Upper lobe of right lung (tissue), 1 donor: ENCODE measurements at regions not wholly inside any gene's neighbourhood (a gene's known extent, or its start where the extent isn't known, plus 50 kb on each side); places are given as distances from the start of the nearest gene placed in this dataset.

ENCODE experiments used
- ATAC-seq: fragments of 200-7000 bp; cut with Tn5 transposase; one replicate; pipeline ENCODE4 v1.9.1; 2020; ENCODE audit warnings: mild to moderate bottlenecking, moderate library complexity
- DNase-seq: peaks from one replicate; pipeline ENCODE4 v3.0.0-alpha.2; 2020
- H3K27ac ChIP-seq: fragments of 200-600 bp; one replicate; pipeline ENCODE4 v1.8.0; 2022
- H3K27me3 ChIP-seq: fragments of 200-600 bp; one replicate; pipeline ENCODE4 v1.8.0; 2022; ENCODE audit warnings: mild to moderate bottlenecking
- H3K36me3 ChIP-seq: fragments of 200-600 bp; one replicate; pipeline ENCODE4 v1.8.0; 2022
- H3K4me1 ChIP-seq: fragments of 200-600 bp; one replicate; pipeline ENCODE4 v1.8.0; 2022
- H3K4me3 ChIP-seq: fragments of 200-600 bp; one replicate; pipeline ENCODE4 v1.8.0; 2022; ENCODE audit warnings: mild to moderate bottlenecking
- H3K9me3 ChIP-seq: fragments of 200-600 bp; one replicate; pipeline ENCODE4 v1.8.0; 2022
- intact Hi-C: fragments of 100-400 bp; cut with DNase I; formaldehyde crosslinking; loops from one replicate; pipeline ENCODE4 v1.11.0; 2022
- TF ChIP-seq, protein P1 (sequence below): fragments of 200-600 bp; IDR thresholded peaks from one replicate; pipeline ENCODE4 v1.8.0; 2022; ENCODE audit warnings: antibody characterized with exemption
- donor health status: DM: no; HTN: yes; CAD: no; lungs with severe emphysema.

GRCh38 chr7:153444641-153445040 lies 607.6 kb upstream of the DPP6 start:
- ATAC-seq (no peak), DNase-seq (no peak)
- TF ChIP-seq, protein P1, sequence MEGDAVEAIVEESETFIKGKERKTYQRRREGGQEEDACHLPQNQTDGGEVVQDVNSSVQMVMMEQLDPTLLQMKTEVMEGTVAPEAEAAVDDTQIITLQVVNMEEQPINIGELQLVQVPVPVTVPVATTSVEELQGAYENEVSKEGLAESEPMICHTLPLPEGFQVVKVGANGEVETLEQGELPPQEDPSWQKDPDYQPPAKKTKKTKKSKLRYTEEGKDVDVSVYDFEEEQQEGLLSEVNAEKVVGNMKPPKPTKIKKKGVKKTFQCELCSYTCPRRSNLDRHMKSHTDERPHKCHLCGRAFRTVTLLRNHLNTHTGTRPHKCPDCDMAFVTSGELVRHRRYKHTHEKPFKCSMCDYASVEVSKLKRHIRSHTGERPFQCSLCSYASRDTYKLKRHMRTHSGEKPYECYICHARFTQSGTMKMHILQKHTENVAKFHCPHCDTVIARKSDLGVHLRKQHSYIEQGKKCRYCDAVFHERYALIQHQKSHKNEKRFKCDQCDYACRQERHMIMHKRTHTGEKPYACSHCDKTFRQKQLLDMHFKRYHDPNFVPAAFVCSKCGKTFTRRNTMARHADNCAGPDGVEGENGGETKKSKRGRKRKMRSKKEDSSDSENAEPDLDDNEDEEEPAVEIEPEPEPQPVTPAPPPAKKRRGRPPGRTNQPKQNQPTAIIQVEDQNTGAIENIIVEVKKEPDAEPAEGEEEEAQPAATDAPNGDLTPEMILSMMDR = no peak
- H3K9me3 ChIP-seq = no peaks in the 10 kb centered on the region
- H3K27me3 ChIP-seq = no peaks in the 10 kb centered on the region
- H3K4me3 ChIP-seq = no peak overlapping the region
- intact Hi-C loops = no loop called here
- no peaks in the 10 kb centered on the region for H3K36me3 ChIP-seq
- H3K27ac ChIP-seq = no peak overlapping the region
- no peaks in the 10 kb centered on the region for H3K4me1 ChIP-seq

GRCh38 chr7:153445641-153446040 lies 606.6 kb upstream of the DPP6 start:
- Histone ChIP-seq H3K9me3 (no peaks in the 10 kb centered on the region), H3K27me3 (no peaks in the 10 kb centered on the region), H3K4me1 (no peaks in the 10 kb centered on the region), H3K4me3 (no peak overlapping the region), H3K36me3 (no peaks in the 10 kb centered on the region), H3K27ac (no peak overlapping the region)
- TF ChIP-seq, protein P1 = no peak
- DNase-seq = no peak
- intact Hi-C loops = no loop called here
- ATAC-seq = no peak

DNA sequence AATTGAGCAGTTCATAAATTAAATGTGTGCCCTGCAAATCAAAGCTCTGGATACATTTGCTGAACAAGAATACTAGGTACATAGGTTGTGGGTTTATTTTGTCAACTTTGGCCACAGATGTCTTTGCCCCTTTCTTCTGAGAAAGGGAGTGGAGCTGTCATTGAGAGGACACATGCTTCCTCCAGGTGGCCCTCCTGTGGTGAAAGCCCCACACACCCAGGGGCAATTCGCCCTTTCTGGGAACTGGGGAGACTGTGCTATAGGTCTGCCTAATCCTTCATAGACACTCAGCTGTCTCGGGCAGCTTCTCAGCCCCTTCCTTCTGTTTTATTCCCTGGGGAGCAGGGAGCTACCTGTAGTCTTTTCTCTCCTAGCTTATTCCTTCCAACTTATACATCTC lies 605.7 kb upstream of the DPP6 start:
- ATAC-seq = no peak
- Histone ChIP-seq H3K9me3 (no peaks in the 10 kb centered on the region), H3K27ac (no peak overlapping the region), H3K4me1 (no peaks in the 10 kb centered on the region), H3K4me3 (no peak overlapping the region), H3K36me3 (no peaks in the 10 kb centered on the region), H3K27me3 (no peaks in the 10 kb centered on the region)
- TF ChIP-seq, protein P1 = no peak
- intact Hi-C loops = no loop called here
- no peak for DNase-seq

- DNase-seq (no peak), ATAC-seq (no peak)
- Histone ChIP-seq H3K27me3 (no peaks in the 10 kb centered on the region), H3K9me3 (no peaks in the 10 kb centered on the region), H3K4me1 (no peaks in the 10 kb centered on the region), H3K4me3 (no peak overlapping the region), H3K27ac (no peak overlapping the region), H3K36me3 (no peaks in the 10 kb centered on the region)
- TF ChIP-seq, protein P1 = no peak
- intact Hi-C loops = no loop called here
These were observed 605.2 kb upstream of the DPP6 start for GRCh38 chr7:153447011-153447410.

GRCh38 chr7:153452661-153453060 lies 599.5 kb upstream of the DPP6 start:
- H3K36me3 ChIP-seq = no peaks in the 10 kb centered on the region
- ATAC-seq = no peak
- H3K27me3 ChIP-seq = no peaks in the 10 kb centered on the region
- DNase-seq = no peak
- H3K27ac ChIP-seq = no peak overlapping the region
- TF ChIP-seq, protein P1 = no peak
- intact Hi-C loops = no loop called here
- H3K9me3 ChIP-seq = no peaks in the 10 kb centered on the region
- no peak overlapping the region for H3K4me3 ChIP-seq
- no peaks in the 10 kb centered on the region for H3K4me1 ChIP-seq

DNA sequence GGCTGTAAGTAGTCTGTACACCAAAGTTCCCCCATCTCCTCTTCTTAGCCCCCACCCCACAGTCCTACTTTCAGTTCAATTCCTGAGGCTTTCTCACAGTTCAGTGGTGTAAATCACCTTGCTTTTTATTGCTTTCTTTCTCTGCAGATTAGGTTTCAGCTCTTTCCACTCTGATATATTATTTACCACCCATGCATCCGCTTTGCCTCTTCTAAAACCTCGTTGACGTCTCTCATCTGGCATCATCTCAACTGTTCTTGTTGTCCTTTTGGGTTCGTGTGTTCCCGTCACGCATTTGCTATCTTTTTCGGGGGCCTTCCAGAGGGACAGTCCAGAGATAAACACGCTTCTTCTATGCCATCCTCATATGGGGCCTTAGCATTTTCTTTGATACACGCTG lies 597.9 kb upstream of the DPP6 start:
- intact Hi-C loops = no loop called here
- Histone ChIP-seq H3K4me1 (no peaks in the 10 kb centered on the region), H3K9me3 (no peaks in the 10 kb centered on the region), H3K36me3 (no peaks in the 10 kb centered on the region), H3K27ac (no peak overlapping the region), H3K27me3 (no peaks in the 10 kb centered on the region), H3K4me3 (no peak overlapping the region)
- no peak for ATAC-seq
- DNase-seq = no peak
- TF ChIP-seq, protein P1 = no peak
